Fibroblast of lung (primary cell): ENCODE measurements at regions not wholly inside any gene's neighbourhood (a gene's known extent, or its start where the extent isn't known, plus 50 kb on each side); places are given as distances from the start of the nearest gene placed in this dataset.

ENCODE experiments used
- DNase-seq, 2 donors: peaks; one replicate each; pipeline versions ENCODE4 v3.0.0 to v3.0.0-alpha.2; 2010; ENCODE audit warnings: low read depth in 2 of 2
- H2AFZ ChIP-seq: 2 replicates; pipeline ENCODE4 v1.5.1; 2012; ENCODE audit warnings: low read length, control low read depth, inconsistent platforms
- H3K27ac ChIP-seq: 2 replicates; pipeline ENCODE4 v1.5.1; 2011; ENCODE audit warnings: low read length, control low read depth; ENCODE audit not compliant: insufficient read depth
- H3K27me3 ChIP-seq: 2 replicates; pipeline ENCODE4 v1.5.1; 2011; ENCODE audit warnings: mild to moderate bottlenecking, low read length; ENCODE audit not compliant: control insufficient read depth, insufficient read depth
- H3K36me3 ChIP-seq: 2 replicates; pipeline ENCODE4 v1.5.1; 2011; ENCODE audit warnings: low read length; ENCODE audit not compliant: control insufficient read depth, insufficient read depth
- H3K4me1 ChIP-seq: 2 replicates; pipeline ENCODE4 v1.5.1; 2011; ENCODE audit warnings: low read length; ENCODE audit not compliant: control insufficient read depth, insufficient read depth; ENCODE audit errors: extremely low read depth
- H3K4me2 ChIP-seq: 2 replicates; pipeline ENCODE4 v1.5.1; 2011; ENCODE audit warnings: low read length, control low read depth; ENCODE audit not compliant: insufficient read depth; ENCODE audit errors: extremely low read depth
- H3K4me3 ChIP-seq, 4 experiments: fragments of 200-600 bp in 1 of 4; sonication (generic) in 1 of 4; replicated peaks in 1 of 4; 2 replicates each; pipeline ENCODE4 v1.5.1; 2011 to 2016; ENCODE audit warnings: low read length in 4 of 4, low read depth in 3 of 4, mild to moderate bottlenecking in 3 of 4, control low read depth in 2 of 4, inconsistent platforms in 1 of 4, mixed read lengths in 1 of 4; ENCODE audit not compliant: insufficient read depth in 1 of 4; ENCODE audit errors: control extremely low read depth in 1 of 4
- H3K79me2 ChIP-seq: 2 replicates; pipeline ENCODE4 v1.5.1; 2012; ENCODE audit warnings: mild to moderate bottlenecking, low read length, inconsistent platforms; ENCODE audit not compliant: control insufficient read depth, insufficient read depth
- H3K9ac ChIP-seq: 2 replicates; pipeline ENCODE4 v1.5.1; 2011; ENCODE audit warnings: mild to moderate bottlenecking, low read length, control low read depth; ENCODE audit not compliant: insufficient read depth
- H3K9me3 ChIP-seq: 2 replicates; pipeline ENCODE4 v1.5.1; 2012; ENCODE audit warnings: low read depth, low read length; ENCODE audit not compliant: control insufficient read depth, insufficient read depth
- H4K20me1 ChIP-seq: 2 replicates; pipeline ENCODE4 v1.5.1; 2011; ENCODE audit warnings: low read length; ENCODE audit not compliant: control insufficient read depth, insufficient read depth; ENCODE audit errors: extremely low read depth
- EZH2 ChIP-seq: IDR thresholded peaks from 2 replicates; pipeline ENCODE4 v1.5.1; 2012; ENCODE audit warnings: low read length, control low read depth, mild to moderate bottlenecking; ENCODE audit errors: missing control alignments
- TF ChIP-seq, protein P1 (sequence below), 2 donors: IDR thresholded peaks in 1 of 2; conservative IDR thresholded peaks in 1 of 2; 1 replicate in 1 of 2; 2 replicates in 1 of 2; pipeline ENCODE4 v1.5.1; 2011 to 2012; ENCODE audit warnings: low read length in 2 of 2, control low read depth in 1 of 2, inconsistent platforms in 1 of 2, low read depth in 1 of 2, mild to moderate bottlenecking in 1 of 2

GRCh38 chr4:4778554-4778953 is 80.9 kb upstream of the MSX1 start:
- Histone ChIP-seq H4K20me1 (no peaks in the 10 kb centered on the region), H3K36me3 (no peaks in the 10 kb centered on the region), H3K9ac (no peak overlapping the region), H3K4me2 (no peak overlapping the region), H3K27ac (no peak overlapping the region), H3K79me2 (no peaks in the 10 kb centered on the region), H2AFZ (no peak overlapping the region), H3K4me3 (no peak overlapping the region), H3K27me3 (no peaks in the 10 kb centered on the region), H3K9me3 (no peaks in the 10 kb centered on the region), H3K4me1 (peaks cover 11% of the 10 kb centered on the region)
- TF ChIP-seq, protein P1, sequence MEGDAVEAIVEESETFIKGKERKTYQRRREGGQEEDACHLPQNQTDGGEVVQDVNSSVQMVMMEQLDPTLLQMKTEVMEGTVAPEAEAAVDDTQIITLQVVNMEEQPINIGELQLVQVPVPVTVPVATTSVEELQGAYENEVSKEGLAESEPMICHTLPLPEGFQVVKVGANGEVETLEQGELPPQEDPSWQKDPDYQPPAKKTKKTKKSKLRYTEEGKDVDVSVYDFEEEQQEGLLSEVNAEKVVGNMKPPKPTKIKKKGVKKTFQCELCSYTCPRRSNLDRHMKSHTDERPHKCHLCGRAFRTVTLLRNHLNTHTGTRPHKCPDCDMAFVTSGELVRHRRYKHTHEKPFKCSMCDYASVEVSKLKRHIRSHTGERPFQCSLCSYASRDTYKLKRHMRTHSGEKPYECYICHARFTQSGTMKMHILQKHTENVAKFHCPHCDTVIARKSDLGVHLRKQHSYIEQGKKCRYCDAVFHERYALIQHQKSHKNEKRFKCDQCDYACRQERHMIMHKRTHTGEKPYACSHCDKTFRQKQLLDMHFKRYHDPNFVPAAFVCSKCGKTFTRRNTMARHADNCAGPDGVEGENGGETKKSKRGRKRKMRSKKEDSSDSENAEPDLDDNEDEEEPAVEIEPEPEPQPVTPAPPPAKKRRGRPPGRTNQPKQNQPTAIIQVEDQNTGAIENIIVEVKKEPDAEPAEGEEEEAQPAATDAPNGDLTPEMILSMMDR (conservative IDR thresholded peaks at IDR 0.05 in 1 of 2, IDR thresholded peaks at IDR 0.05 in 1 of 2; ENCODE audit: low read depth in 1 of 2, low read length in 2 of 2): no peak
- TF ChIP-seq EZH2: no peak
- no peak for DNase-seq

GRCh38 chr4:4776934-4777333 is 82.5 kb upstream of the MSX1 start:
- Histone ChIP-seq H3K9ac (no peak overlapping the region), H3K27me3 (no peaks in the 10 kb centered on the region), H3K36me3 (no peaks in the 10 kb centered on the region), H3K4me1 (peaks cover 4% of the 10 kb centered on the region), H3K9me3 (no peaks in the 10 kb centered on the region), H2AFZ (no peak overlapping the region), H3K4me3 (no peak overlapping the region), H4K20me1 (no peaks in the 10 kb centered on the region), H3K27ac (no peak overlapping the region), H3K4me2 (no peak overlapping the region), H3K79me2 (no peaks in the 10 kb centered on the region)
- TF ChIP-seq, protein P1 (conservative IDR thresholded peaks at IDR 0.05 in 1 of 2, IDR thresholded peaks at IDR 0.05 in 1 of 2; ENCODE audit: low read depth in 1 of 2, low read length in 2 of 2): no peak
- TF ChIP-seq EZH2: no peak
- DNase-seq: no peak

- Histone ChIP-seq H3K27ac (no peak overlapping the region), H3K79me2 (no peaks in the 10 kb centered on the region), H3K27me3 (no peaks in the 10 kb centered on the region), H3K9ac (no peak overlapping the region), H3K4me3 (no peak overlapping the region), H3K9me3 (no peaks in the 10 kb centered on the region), H3K4me1 (peaks cover 1% of the 10 kb centered on the region), H2AFZ (no peak overlapping the region), H3K36me3 (no peaks in the 10 kb centered on the region), H4K20me1 (no peaks in the 10 kb centered on the region), H3K4me2 (no peak overlapping the region)
- TF ChIP-seq, protein P1 (conservative IDR thresholded peaks at IDR 0.05 in 1 of 2, IDR thresholded peaks at IDR 0.05 in 1 of 2; ENCODE audit: low read depth in 1 of 2, low read length in 2 of 2): no peak
- TF ChIP-seq EZH2: no peak
- DNase-seq: no peak
Observed at GRCh38 chr4:4776335-4776734, 83.1 kb upstream of the MSX1 start.
